H1 (cell line): ENCODE measurements at regions not wholly inside any gene's neighbourhood (a gene's known extent, or its start where the extent isn't known, plus 50 kb on each side); places are given as distances from the start of the nearest gene placed in this dataset.

Experiments used
- CTCF ChIA-PET: fragments of 300-600 bp; sonication (Branson Sonifier 250); formaldehyde crosslinking; loops from one replicate; lab custom pipeline; 2021; ENCODE audit not compliant: partially characterized antibody; lab: Charles Lee
- POLR2A ChIA-PET: fragments of 300-600 bp; sonication (Branson Sonifier 250); formaldehyde crosslinking; loops from one replicate; lab custom pipeline; 2021; ENCODE audit warnings: inconsistent platforms; ENCODE audit not compliant: partially characterized antibody; lab: Charles Lee
- DNase-seq, 2 experiments: peaks; one replicate each; pipeline versions ENCODE4 v3.0.0 to v3.0.0-alpha.2; 2010 to 2022; ENCODE audit warnings: low spot score in 2 of 2, low read depth in 1 of 2, mixed read lengths in 1 of 2
- FAIRE-seq: peaks from 2 replicates; lab custom pipeline; 2011; peaks lifted over from hg19 to GRCh38; lab: Jason Lieb, UNC
- H2AFZ ChIP-seq: 2 replicates; pipeline ENCODE4 v1.8.1; 2012; ENCODE audit warnings: low read length, inconsistent platforms
- H2AK5ac ChIP-seq: 2 replicates; pipeline ENCODE4 v1.6.1; 2013; ENCODE audit warnings: low read depth, low read length
- H2BK120ac ChIP-seq: replicated peaks from 2 replicates; pipeline ENCODE3; 2013; ENCODE audit warnings: low read depth, low read length, inconsistent platforms
- H2BK12ac ChIP-seq: 2 replicates; pipeline ENCODE4 v1.6.1; 2013; ENCODE audit warnings: low read depth, low read length
- H2BK15ac ChIP-seq: 2 replicates; pipeline ENCODE4 v1.6.1; 2013; ENCODE audit warnings: low read length
- H2BK20ac ChIP-seq: 2 replicates; pipeline ENCODE4 v1.6.1; 2013; ENCODE audit warnings: low read length
- H2BK5ac ChIP-seq: 2 replicates; pipeline ENCODE4 v1.6.1; 2013; ENCODE audit warnings: low read depth, low read length
- H3K14ac ChIP-seq: 2 replicates; pipeline ENCODE4 v1.6.1; 2013; ENCODE audit warnings: inconsistent platforms; ENCODE audit not compliant: insufficient read length
- H3K18ac ChIP-seq: 2 replicates; pipeline ENCODE4 v1.6.1; 2013; ENCODE audit warnings: low read length; ENCODE audit errors: extremely low read depth
- H3K23ac ChIP-seq: 2 replicates; pipeline ENCODE4 v1.6.1; 2013; ENCODE audit warnings: inconsistent platforms; ENCODE audit not compliant: insufficient read length
- H3K23me2 ChIP-seq: 2 replicates; pipeline ENCODE4 v1.6.1; 2013; ENCODE audit warnings: low read depth, low read length
- H3K27ac ChIP-seq: 2 replicates; pipeline ENCODE4 v1.6.1; 2011; ENCODE audit warnings: low read depth, low read length, inconsistent platforms
- H3K27me3 ChIP-seq, 4 experiments: replicated peaks in 1 of 4; 1 replicate in 1 of 4; 2 replicates in 3 of 4; pipeline versions ENCODE4 v1.6.1 to v1.8.1; 2011 to 2013; ENCODE audit warnings: low read length in 3 of 4, mild to moderate bottlenecking in 3 of 4, inconsistent platforms in 2 of 4, mixed read lengths in 2 of 4, moderate library complexity in 1 of 4; ENCODE audit not compliant: control insufficient read depth in 3 of 4, insufficient read depth in 3 of 4; ENCODE audit errors: extremely low read depth in 1 of 4
- H3K36me3 ChIP-seq, 4 experiments: 2 replicates each; pipeline versions ENCODE4 v1.6.1 to v1.8.1; 2011 to 2013; ENCODE audit warnings: mild to moderate bottlenecking in 4 of 4, low read length in 3 of 4, moderate library complexity in 2 of 4, control low read depth in 1 of 4, inconsistent platforms in 1 of 4; ENCODE audit not compliant: insufficient read depth in 4 of 4, control insufficient read depth in 2 of 4
- H3K4ac ChIP-seq: replicated peaks from 2 replicates; pipeline ENCODE3; 2013; ENCODE audit warnings: low read length, low read depth, mixed read lengths, inconsistent platforms; ENCODE audit not compliant: insufficient read length
- H3K4me1 ChIP-seq, 4 experiments: replicated peaks in 1 of 4; 1 replicate in 1 of 4; 2 replicates in 3 of 4; pipeline versions ENCODE4 v1.6.1 to v1.8.1; 2011 to 2013; ENCODE audit warnings: low read length in 3 of 4, inconsistent platforms in 2 of 4, mixed read lengths in 1 of 4; ENCODE audit not compliant: insufficient read depth in 4 of 4, control insufficient read depth in 3 of 4
- H3K4me2 ChIP-seq, 2 experiments: 2 replicates each; pipeline versions ENCODE4 v1.6.1 to v1.8.1; 2011 to 2013; ENCODE audit warnings: low read depth in 2 of 2, low read length in 2 of 2, control low read depth in 1 of 2, inconsistent platforms in 1 of 2, mild to moderate bottlenecking in 1 of 2; ENCODE audit not compliant: insufficient read depth in 1 of 2
- H3K4me3 ChIP-seq, 4 experiments: fragments of 200-600, 300-600 bp in 1 of 4; sonication (generic), shearing (Covaris generic), sonication (Bioruptor Twin) in 1 of 4; 2 replicates each; pipeline versions ENCODE4 v1.5.1 to v1.8.1; 2011 to 2016; ENCODE audit warnings: low read length in 4 of 4, low read depth in 3 of 4, control low read depth in 2 of 4, inconsistent platforms in 2 of 4, mild to moderate bottlenecking in 2 of 4, mixed read lengths in 1 of 4, moderate library complexity in 1 of 4; ENCODE audit not compliant: insufficient read depth in 2 of 4; ENCODE audit errors: extremely low read depth in 1 of 4
- H3K56ac ChIP-seq: replicated peaks from 2 replicates; pipeline ENCODE3; 2013; ENCODE audit warnings: low read depth, mild to moderate bottlenecking, mixed read lengths, low read length, inconsistent platforms; ENCODE audit not compliant: insufficient read length
- H3K79me1 ChIP-seq: 2 replicates; pipeline ENCODE4 v1.6.1; 2013; ENCODE audit warnings: low read depth, low read length, control low read depth
- H3K79me2 ChIP-seq, 2 experiments: 2 replicates each; pipeline versions ENCODE4 v1.6.1 to v1.8.1; 2012 to 2013; ENCODE audit warnings: low read length in 2 of 2, mild to moderate bottlenecking in 2 of 2, inconsistent platforms in 1 of 2; ENCODE audit not compliant: insufficient read depth in 2 of 2, control insufficient read depth in 1 of 2
- H3K9ac ChIP-seq, 4 experiments: replicated peaks in 1 of 4; 1 replicate in 1 of 4; 2 replicates in 3 of 4; pipeline versions ENCODE4 v1.6.1 to v1.8.1; 2011 to 2013; ENCODE audit warnings: low read depth in 3 of 4, low read length in 3 of 4, control low read depth in 2 of 4, mild to moderate bottlenecking in 2 of 4, moderate library complexity in 2 of 4, inconsistent platforms in 1 of 4; ENCODE audit errors: extremely low read depth in 1 of 4
- H3K9me3 ChIP-seq, 2 experiments: 2 replicates each; pipeline versions ENCODE4 v1.6.1 to v1.8.1; 2012 to 2013; ENCODE audit warnings: mild to moderate bottlenecking in 2 of 2, moderate library complexity in 2 of 2, control low read depth in 1 of 2, inconsistent platforms in 1 of 2, low read depth in 1 of 2, low read length in 1 of 2, mixed read lengths in 1 of 2; ENCODE audit not compliant: insufficient read depth in 2 of 2
- H4K20me1 ChIP-seq, 2 experiments: replicated peaks in 1 of 2; 2 replicates each; pipeline versions ENCODE3 to v1.8.1; 2011 to 2013; ENCODE audit warnings: inconsistent platforms in 2 of 2, low read length in 2 of 2, mild to moderate bottlenecking in 1 of 2; ENCODE audit not compliant: insufficient read depth in 2 of 2, control insufficient read depth in 1 of 2
- H4K5ac ChIP-seq: 2 replicates; pipeline ENCODE4 v1.6.1; 2013; ENCODE audit warnings: low read length, low read depth, mixed read lengths, inconsistent platforms; ENCODE audit not compliant: insufficient read length
- H4K8ac ChIP-seq: 2 replicates; pipeline ENCODE4 v1.8.0; 2013; ENCODE audit warnings: mild to moderate bottlenecking, moderate library complexity, low read length, inconsistent platforms; ENCODE audit not compliant: insufficient read depth; ENCODE audit errors: extremely low read depth
- H4K91ac ChIP-seq: replicated peaks from 2 replicates; pipeline ENCODE3; 2013; ENCODE audit warnings: low read length, mixed read lengths, inconsistent platforms; ENCODE audit not compliant: insufficient read length
- BCL11A ChIP-seq, 2 experiments: IDR thresholded peaks; one replicate each; pipeline ENCODE4 v1.6.1; 2011; ENCODE audit warnings: low read depth in 2 of 2, low read length in 2 of 2, mild to moderate bottlenecking in 2 of 2
- CBX8 ChIP-seq: fragments of 300-800, 300-1000 bp; sonication (generic); IDR thresholded peaks from 2 replicates; pipeline ENCODE4 v1.7.1; 2016; ENCODE audit warnings: low read depth, low read length, borderline replicate concordance
- EGR1 ChIP-seq: IDR thresholded peaks from 2 replicates; pipeline ENCODE4 v1.6.1; 2011; ENCODE audit warnings: low read depth, low read length, borderline replicate concordance
- MAX ChIP-seq: IDR thresholded peaks from 2 replicates; pipeline ENCODE4 v1.6.1; 2012; ENCODE audit warnings: inconsistent platforms
- NRF1 ChIP-seq: IDR thresholded peaks from 2 replicates; pipeline ENCODE4 v1.6.1; 2011; ENCODE audit warnings: mild to moderate bottlenecking, low read depth, low read length, improper control_type of control experiment
- POLR2A ChIP-seq, 2 experiments: IDR thresholded peaks; 1 replicate in 1 of 2; 2 replicates in 1 of 2; pipeline ENCODE4 v1.6.1; 2011; ENCODE audit warnings: low read depth in 2 of 2, low read length in 2 of 2, mild to moderate bottlenecking in 2 of 2; ENCODE audit errors: control extremely low read depth in 1 of 2
- SAP30 ChIP-seq: fragments of 300-600 bp; sonication (generic); IDR thresholded peaks from 2 replicates; pipeline ENCODE4 v1.7.1; 2012; ENCODE audit warnings: low read length, moderate library complexity, mild to moderate bottlenecking, inconsistent platforms; ENCODE audit not compliant: insufficient read depth, insufficient replicate concordance
- USF2 ChIP-seq: IDR thresholded peaks from 2 replicates; pipeline ENCODE4 v1.6.1; 2011; ENCODE audit warnings: low read length, improper control_type of control experiment
- WGBS, 2 experiments: shearing (Covaris generic) in 1 of 2; methylation state at CpG; one replicate each; pipeline versions ENCODE4 v1.1.6 to v1.1.7; 2013 to 2015; ENCODE audit warnings: low lambda C conversion rate in 2 of 2, mixed read lengths in 2 of 2, inconsistent platforms in 1 of 2, low coverage in 1 of 2, missing lambda C conversion rate in 1 of 2; ENCODE audit not compliant: insufficient replicate concordance in 2 of 2, insufficient coverage in 1 of 2, insufficient read length in 1 of 2; ENCODE audit errors: extremely low coverage in 1 of 2, missing lambda C conversion rate in 1 of 2; 5-methylcytosine and 5-hydroxymethylcytosine counted together

DNA sequence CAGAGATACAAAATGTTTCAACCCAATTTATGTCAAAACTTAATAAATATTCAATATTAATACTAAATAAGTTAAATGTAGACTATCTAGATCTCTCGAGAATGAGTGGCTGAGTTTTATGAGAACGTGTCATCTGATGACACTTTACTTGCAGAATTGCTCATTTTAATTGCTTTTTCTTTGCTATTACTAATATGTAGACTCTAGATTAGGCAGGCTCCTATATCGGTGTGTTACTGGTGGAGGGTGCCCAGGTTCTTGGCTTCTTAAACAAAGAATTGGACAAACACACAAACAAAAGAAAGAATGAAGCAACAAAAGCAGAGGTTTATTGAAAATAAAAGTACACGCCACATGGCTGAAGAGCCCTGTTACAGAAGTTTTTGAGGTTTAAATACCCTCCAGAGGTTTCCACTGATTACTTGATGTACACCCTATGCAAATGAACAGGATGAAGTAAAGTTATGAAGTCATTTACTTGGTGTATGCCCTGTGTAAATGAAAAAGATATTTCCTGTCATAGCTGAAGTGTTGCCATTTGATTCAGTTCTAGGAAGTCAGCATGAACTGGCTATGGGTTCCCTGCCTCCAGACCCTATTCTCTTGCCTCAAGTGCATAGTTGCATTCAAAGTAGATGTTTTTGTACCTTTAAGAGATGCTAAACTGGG lies 122.9 kb upstream of the ITGA4 start:
- H2BK20ac ChIP-seq, result no peak overlapping the region
- no peak overlapping the region for H2BK120ac ChIP-seq
- no peaks in the 10 kb centered on the region for H4K20me1 ChIP-seq
- no peak overlapping the region for H2AK5ac ChIP-seq
- no peak overlapping the region for H4K91ac ChIP-seq
- no peaks in the 10 kb centered on the region for H3K23me2 ChIP-seq
- no peak overlapping the region for H2BK12ac ChIP-seq
- TF ChIP-seq EGR1 (no peak), NRF1 (no peak), BCL11A (IDR thresholded peaks at IDR 0.05; ENCODE audit: low read depth in 2 of 2, low read length in 2 of 2) (no peak), POLR2A (IDR thresholded peaks at IDR 0.05; ENCODE audit: control extremely low read depth in 1 of 2, low read depth in 2 of 2, low read length in 2 of 2) (no peak), USF2 (no peak), SAP30 (no peak), CBX8 (no peak), MAX (no peak)
- H3K36me3 ChIP-seq, result no peaks in the 10 kb centered on the region
- H3K4me1 ChIP-seq, result no peaks in the 10 kb centered on the region
- H3K27ac ChIP-seq, result no peak overlapping the region
- no peaks in the 10 kb centered on the region for H3K9me3 ChIP-seq
- H4K5ac ChIP-seq, result no peak overlapping the region
- ChIA-PET POLR2A (no interaction called here), CTCF (interaction anchor here (1.3 kb wide), 1 partner anchor 97 kb away, joined by 3 read pairs; no protein-coding TSS in a partner anchor)
- H3K14ac ChIP-seq, result no peak overlapping the region
- WGBS, 2 experiments, result 94% methylated on average over 4 of the region's 4 CpGs; no CpG with 5 or more reads in 1 of the 2 experiments
- H3K4ac ChIP-seq, result no peak overlapping the region
- FAIRE-seq, result no peak
- H3K23ac ChIP-seq, result no peak overlapping the region
- H3K18ac ChIP-seq, result no peak overlapping the region
- H3K56ac ChIP-seq, result no peak overlapping the region
- H2BK15ac ChIP-seq, result no peak overlapping the region
- H3K4me2 ChIP-seq, result no peak overlapping the region
- no peak overlapping the region for H4K8ac ChIP-seq
- no peak overlapping the region for H2AFZ ChIP-seq
- H3K9ac ChIP-seq, result no peak overlapping the region
- no peak overlapping the region for H3K4me3 ChIP-seq
- no peaks in the 10 kb centered on the region for H3K27me3 ChIP-seq
- no peak overlapping the region for H2BK5ac ChIP-seq
- H3K79me2 ChIP-seq, result no peaks in the 10 kb centered on the region
- no peaks in the 10 kb centered on the region for H3K79me1 ChIP-seq
- no peak for DNase-seq
